DMS79 (cell line): ENCODE measurements at regions not wholly inside any gene's neighbourhood (a gene's known extent, or its start where the extent isn't known, plus 50 kb on each side); places are given as distances from the start of the nearest gene placed in this dataset.
A peak's percentile ranks its signal among the peaks of the same experiment; 100 is the strongest.
"Not testable (repeated sequence)": the region's sequence is repeated elsewhere in the genome, so short reads cannot be mapped to it uniquely, and the experiment has no call there.

Experiments
- DNase-seq: peaks from one replicate; lab custom pipeline; 2025; lab: John Stamatoyannopoulos, UW

GRCh38 chr2:6139142-6139541 is 447.0 kb downstream of the SOX11 start:
- no peak for DNase-seq

DNA sequence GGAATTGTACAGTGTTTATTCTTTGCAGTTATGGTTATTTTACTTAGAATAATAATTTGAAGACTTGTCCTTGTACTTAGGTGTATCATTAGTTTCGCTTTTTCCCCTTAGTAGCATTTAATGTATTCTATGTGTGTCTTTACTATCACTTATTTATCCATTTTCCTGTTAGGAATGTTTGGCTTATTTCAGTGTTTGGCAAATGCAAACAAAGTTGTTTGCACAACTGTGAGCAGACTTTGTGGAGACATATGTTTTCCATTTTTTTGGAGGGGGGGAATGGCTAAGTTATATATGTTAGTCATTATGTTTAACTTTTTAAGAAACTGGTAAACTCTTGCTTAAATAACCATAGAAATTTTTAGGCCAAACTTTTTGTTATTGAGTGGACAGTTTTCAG is 447.7 kb downstream of the SOX11 start:
- DNase-seq, result no peak

- DNase-seq, result no peak
These were observed 448.3 kb downstream of the SOX11 start for GRCh38 chr2:6140509-6140908.

DNA sequence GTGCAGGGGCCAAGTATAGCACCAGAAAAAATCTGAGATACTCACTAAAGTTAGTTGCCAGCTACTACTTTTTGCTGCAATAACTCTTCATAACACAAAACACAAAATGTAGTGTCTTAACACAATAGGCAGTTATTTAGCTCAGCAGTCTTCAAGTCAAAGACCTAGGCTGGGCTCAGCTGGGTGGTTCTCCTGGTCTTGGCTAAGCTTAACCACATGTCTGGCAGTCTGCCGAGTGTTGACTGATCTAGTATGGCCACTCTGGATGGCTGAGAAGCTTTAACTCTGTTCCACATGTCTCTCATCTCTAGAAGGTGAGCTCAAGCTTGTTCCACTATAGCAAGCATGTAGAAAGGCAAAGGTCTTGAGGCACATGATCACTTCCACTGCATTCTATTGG is 451.6 kb downstream of the SOX11 start:
- DNase-seq, result no peak

DNA sequence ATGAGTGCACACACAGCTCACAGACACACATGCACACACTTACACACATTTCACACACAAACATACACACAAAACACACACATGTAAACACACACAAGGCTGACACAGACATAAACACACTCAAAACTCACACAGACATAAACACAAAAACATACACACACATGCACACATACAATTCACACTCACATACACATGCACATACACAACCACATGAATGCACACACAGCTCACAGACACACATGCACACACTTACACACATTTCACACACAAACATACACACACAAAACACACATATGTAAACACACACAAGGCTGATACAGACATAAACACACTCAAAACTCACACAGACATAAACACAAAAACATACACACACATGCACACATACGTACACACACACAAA is 455.0 kb downstream of the SOX11 start:
- DNase-seq, result not testable (repeated sequence)

GRCh38 chr2:6148882-6149281 is 456.7 kb downstream of the SOX11 start:
- no peak for DNase-seq

DNA sequence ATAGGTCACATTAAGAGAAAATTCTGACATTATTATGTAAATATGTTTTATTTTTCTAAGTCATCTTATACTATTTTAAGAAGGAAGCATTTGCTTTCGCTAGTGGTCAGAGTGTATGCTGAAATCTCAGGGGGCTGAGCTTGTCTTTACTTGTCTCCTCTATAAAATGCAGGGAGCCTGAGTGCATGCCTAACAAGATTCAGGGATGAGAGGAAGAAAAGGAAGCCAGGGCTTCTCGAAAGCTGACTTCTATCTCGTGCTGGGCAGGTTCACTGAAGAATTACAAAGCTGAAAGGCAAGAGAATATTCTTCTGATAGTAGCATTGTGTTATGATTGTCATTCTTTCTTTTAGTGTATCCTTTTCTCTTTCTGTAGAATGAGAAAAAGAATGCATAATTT is 467.4 kb downstream of the SOX11 start:
- no peak for DNase-seq

DNA sequence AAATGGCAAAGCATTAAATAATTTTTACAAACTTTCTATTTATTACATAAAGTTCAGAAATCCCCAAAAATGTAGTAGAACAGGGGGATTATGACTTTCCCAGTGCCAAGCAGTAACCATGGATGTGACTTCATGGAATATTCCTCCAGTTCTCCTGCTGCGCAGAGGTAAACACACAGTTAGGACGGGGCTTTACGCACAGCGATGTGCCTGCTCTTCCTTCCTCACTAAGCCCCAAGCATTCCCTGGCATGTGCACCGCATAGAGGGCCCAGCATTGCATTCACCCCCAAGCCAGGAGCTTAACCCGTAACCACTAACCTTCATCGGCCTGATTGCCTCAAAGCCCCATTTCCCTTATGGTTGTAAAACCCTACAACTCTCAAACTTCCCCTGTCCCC is 471.7 kb downstream of the SOX11 start:
- no peak for DNase-seq

DNA sequence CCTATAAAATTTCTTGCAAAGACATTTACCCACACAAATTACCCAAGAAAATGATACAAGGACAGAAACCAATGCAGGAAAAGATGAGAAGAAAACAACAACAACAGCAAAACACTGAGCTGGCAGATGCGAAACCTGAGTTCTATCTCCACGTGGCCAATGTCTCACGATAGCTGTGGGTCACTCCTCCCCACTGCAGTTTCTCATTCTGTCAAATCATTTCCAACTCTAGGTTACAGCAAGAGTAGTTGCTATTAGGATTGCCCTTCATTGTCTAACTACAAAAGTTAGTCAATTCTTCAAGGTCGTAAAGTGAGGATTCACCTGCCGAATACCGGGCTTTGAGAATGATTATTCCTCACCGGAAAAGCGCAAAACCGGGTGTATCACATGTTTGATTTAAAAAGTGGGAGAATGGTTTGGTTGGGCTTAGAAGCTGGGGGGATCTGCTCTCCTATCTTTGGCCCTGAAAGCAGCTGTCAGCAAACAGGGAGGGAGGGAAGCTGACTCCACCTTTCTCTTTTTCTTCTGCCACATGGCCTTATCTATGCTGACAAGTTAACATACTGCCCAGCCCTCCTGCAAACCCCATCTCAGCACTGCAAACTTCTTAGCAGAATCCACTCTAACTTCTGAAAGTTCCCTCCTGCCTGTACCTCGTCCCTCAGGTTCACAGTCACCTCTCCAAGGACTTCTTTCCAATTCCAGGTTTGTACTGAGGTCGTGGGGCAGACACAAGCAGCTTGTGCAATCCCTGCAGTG is 473.0 kb downstream of the SOX11 start:
- no peak for DNase-seq

DNA sequence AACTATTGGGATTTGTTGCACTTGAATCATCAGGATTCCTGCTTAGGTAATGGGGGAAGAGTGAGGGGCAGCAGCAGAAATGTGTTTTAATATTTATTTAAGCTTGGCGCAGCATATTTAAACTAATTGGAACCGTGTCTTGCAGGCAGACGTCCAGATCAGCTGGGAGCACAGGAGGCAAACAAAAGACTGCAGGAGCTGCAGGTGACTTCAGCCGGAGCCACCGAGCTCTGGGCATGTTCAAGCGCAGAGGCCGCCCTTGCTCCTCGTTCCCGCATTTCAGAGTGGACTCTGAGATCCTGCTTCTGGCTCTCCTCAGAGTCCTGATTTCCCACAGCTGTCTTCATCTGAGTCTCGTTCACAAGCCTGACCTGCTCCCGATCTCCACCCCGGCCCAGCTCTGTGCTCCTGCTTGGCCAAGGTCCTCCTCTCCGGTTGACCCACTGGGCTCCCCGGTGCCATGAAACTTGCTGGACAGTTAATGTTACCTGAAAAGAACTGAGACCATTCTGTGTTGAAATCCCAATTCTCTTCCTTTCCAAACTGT is 475.5 kb downstream of the SOX11 start:
- DNase-seq, result no peak

GRCh38 chr2:6168485-6168884 is 476.3 kb downstream of the SOX11 start:
- DNase-seq, result no peak

- no peak for DNase-seq
These were observed 479.1 kb downstream of the SOX11 start for GRCh38 chr2:6171294-6171693.

GRCh38 chr2:6177811-6178210 is 485.6 kb downstream of the SOX11 start:
- DNase-seq, result no peak

DNA sequence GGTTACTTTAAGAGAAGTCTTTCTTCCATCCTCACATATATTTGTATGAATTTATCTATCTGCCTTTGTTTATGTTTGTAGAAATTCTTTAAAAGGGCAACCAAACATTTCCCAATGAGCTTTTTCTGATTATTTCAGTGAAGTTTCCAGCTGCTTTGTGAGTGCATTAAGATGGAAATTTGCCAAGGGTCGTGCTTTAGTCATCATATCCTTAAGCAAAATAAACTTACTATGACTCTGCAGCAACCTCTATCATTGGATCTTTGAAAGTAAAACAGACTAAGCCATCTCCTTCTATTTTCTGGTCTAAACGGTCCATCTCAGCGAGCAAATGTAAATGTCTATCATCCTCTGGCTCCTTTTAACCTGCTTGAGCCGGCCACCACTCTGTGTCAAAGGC is 489.3 kb downstream of the SOX11 start:
- DNase-seq, result no peak

GRCh38 chr2:6181926-6182325 is 489.7 kb downstream of the SOX11 start:
- DNase-seq, result peak; percentile 35

DNA sequence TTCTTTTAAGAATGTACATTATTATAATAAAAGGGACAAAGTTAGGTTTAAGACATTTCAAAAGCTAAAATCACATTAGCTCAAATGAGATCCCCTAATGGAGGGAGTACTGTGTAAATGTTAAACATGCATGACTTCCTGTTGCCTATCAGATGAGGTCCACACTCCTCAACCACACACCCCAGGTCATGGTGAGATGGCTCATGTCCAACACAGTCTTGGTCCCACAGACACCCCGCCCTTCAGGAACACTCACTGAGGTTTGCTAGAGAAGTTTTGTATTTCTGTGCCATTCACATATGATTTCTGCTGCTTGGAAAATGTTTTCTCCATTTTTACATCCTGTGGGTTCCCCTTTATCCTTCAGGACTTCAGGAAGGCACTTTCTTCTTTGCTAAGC is 491.0 kb downstream of the SOX11 start:
- DNase-seq, result no peak

- DNase-seq, result no peak
These were observed 492.5 kb downstream of the SOX11 start for GRCh38 chr2:6184532-6185292.

GRCh38 chr2:6186332-6187151 is 494.4 kb downstream of the SOX11 start:
- no peak for DNase-seq

- DNase-seq, result no peak
These were observed 504.3 kb downstream of the SOX11 start for GRCh38 chr2:6196449-6196848.

GRCh38 chr2:6198370-6198919 is 506.3 kb downstream of the SOX11 start:
- not testable (repeated sequence) for DNase-seq

GRCh38 chr2:6202756-6203155 is 510.6 kb downstream of the SOX11 start:
- no peak for DNase-seq

DNA sequence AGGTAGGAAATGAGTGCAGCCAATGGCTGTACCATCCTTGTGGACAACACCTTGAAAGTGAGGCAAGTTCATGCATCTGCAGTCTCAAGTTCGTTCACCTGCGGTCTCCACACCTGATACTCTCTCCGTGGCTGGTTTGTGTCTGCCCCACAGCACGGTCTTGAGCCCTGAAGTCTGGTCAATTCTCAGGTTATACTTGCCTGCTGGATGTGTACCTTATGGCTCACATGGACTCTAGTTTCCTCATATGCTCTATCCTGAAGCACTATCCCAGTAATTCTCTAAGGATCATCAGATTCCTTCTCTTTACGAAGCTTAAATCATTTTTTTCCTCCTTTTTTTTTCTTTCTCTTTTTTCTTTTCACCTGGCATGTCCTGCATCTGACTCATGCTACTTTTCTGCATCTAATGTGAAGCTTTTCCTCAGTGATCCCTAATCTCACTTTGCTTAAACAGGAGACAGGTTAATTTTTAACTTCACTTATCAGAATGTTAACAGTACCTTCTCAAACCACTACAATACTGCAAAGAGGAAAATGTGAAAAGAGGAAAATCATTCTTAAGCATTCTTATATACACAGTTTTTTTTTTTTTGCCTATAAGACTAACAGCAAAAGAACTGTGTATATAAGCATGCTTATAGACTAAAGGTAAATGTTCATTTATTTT is 511.2 kb downstream of the SOX11 start:
- no peak for DNase-seq
